ENCODE measurements at regions not wholly inside any gene's neighbourhood (a gene's known extent, or its start where the extent isn't known, plus 50 kb on each side); places are given as distances from the start of the nearest gene placed in this dataset.

DNA sequence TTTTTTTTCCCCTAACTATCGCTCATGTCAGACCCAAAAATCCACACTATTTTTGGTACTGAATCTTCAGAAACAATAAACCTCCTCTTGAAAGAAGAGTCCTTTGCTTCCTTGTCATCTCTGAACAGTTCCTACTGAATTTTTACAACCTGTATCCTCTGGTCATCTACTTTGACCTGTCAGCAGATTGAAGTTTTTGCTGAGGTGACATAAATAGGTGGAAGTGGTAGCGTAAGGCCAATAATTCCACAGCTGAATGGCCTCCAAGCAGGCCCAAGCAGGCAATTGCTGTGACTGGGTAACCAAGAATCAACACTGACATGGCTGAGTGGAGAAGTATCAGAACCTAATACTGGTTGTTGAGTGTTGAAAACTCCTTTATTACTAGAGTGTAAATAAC lies 117.4 kb upstream of the MAGI2 start:
- no peaks in the 10 kb centered on the region for H3K9me3 ChIP-seq (ENCODE audit: control insufficient read depth in 2 of 2, low read length in 2 of 2)
- no peaks in the 10 kb centered on the region for H3K36me3 ChIP-seq (ENCODE audit: control insufficient read depth in 2 of 2, insufficient read depth in 2 of 2, low read length in 2 of 2)
- no peaks in the 10 kb centered on the region for H3K27me3 ChIP-seq (ENCODE audit: control insufficient read depth in 1 of 2, insufficient read depth in 2 of 2, low read length in 2 of 2)
- no peak overlapping the region for H3K27ac ChIP-seq (ENCODE audit: low read length)
- H3K9ac ChIP-seq (ENCODE audit: low read length in 2 of 2): no peak overlapping the region
- no peaks in the 10 kb centered on the region for H3K4me1 ChIP-seq (ENCODE audit: control insufficient read depth, insufficient read depth, low read length)
- no peak overlapping the region for H3K4me3 ChIP-seq (ENCODE audit: low read length in 2 of 2)

DNA sequence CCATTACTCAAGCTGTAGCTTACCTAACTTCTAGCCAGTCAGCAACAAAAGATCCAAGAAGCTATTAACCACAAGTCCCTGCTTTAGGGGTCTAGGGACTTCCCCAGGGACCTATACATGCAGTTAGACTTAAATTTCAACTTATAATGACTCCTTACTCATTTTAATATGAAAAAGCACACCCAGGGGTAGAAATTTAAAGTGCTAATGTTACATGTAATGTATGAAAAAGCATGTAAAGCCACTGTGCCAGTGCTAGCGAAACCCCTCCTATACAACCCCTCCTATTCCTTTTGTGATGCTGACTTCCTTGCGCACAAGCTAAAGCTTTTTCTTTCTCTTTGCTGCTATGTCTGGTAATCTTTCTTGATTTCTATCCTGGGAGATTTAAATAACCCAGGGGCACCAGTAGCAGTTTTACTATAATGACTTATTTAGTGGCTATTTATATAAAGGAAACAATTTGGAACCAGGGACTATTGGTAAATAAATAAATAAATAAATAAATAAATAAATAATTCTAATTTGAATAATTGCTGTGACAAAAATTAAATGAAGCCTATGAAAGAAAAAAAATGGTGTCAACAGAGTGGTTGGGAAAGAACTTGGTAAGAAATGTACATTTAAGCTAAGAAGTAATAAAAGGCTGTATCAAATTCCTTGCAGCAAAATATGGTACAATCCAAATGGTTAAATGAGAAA lies 110.5 kb upstream of the MAGI2 start:
- Histone ChIP-seq H3K9me3 (ENCODE audit: control insufficient read depth in 2 of 2, low read length in 2 of 2) (no peaks in the 10 kb centered on the region), H3K4me1 (ENCODE audit: control insufficient read depth, insufficient read depth, low read length) (no peaks in the 10 kb centered on the region), H3K4me3 (ENCODE audit: low read length in 2 of 2) (no peak overlapping the region), H3K27ac (ENCODE audit: low read length) (no peak overlapping the region), H3K36me3 (ENCODE audit: control insufficient read depth in 2 of 2, insufficient read depth in 2 of 2, low read length in 2 of 2) (no peaks in the 10 kb centered on the region), H3K9ac (ENCODE audit: low read length in 2 of 2) (no peak overlapping the region), H3K27me3 (ENCODE audit: control insufficient read depth in 1 of 2, insufficient read depth in 2 of 2, low read length in 2 of 2) (no peaks in the 10 kb centered on the region)

GRCh38 chr7:79555571-79555970 lies 102.1 kb upstream of the MAGI2 start:
- Histone ChIP-seq H3K27me3 (ENCODE audit: control insufficient read depth in 1 of 2, insufficient read depth in 2 of 2, low read length in 2 of 2) (no peaks in the 10 kb centered on the region), H3K27ac (ENCODE audit: low read length) (no peak overlapping the region), H3K4me3 (ENCODE audit: low read length in 2 of 2) (no peak overlapping the region), H3K36me3 (ENCODE audit: control insufficient read depth in 2 of 2, insufficient read depth in 2 of 2, low read length in 2 of 2) (no peaks in the 10 kb centered on the region), H3K4me1 (ENCODE audit: control insufficient read depth, insufficient read depth, low read length) (no peaks in the 10 kb centered on the region), H3K9me3 (ENCODE audit: control insufficient read depth in 2 of 2, low read length in 2 of 2) (no peaks in the 10 kb centered on the region), H3K9ac (ENCODE audit: low read length in 2 of 2) (no peak overlapping the region)

DNA sequence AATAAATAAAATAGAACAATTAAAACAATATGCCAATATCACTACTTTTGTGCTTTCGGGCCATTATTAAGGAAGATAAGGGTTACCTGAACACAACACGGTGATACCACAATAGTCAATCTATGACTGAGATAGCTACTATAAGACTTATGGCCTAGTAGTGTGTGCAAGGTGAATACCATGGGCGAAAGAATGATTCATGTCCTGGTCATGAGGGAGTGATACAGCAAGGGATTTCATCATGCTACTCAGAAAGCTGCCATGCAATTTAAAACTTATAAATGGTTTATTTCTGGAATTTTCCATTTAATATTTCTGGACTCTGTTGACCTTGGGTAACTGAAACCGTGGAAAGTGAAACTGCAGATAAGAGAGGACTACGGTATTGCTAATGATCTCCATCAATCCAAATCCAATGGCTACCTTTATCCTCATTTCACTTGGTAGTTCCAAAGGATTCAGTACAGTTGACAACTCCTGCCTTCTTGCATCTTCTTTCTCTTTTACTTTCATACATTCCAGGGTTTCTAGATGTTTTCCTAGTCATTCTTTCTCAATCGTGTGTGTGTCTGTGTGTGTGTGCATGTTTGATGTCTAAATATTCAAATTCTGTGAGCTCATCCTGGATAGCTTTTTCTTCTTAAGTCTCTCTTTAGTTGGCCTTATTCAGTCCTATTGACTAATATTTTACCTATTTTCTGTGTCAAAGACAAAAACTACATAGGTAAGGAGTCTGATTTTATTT lies 100.5 kb upstream of the MAGI2 start:
- H3K4me1 ChIP-seq (ENCODE audit: control insufficient read depth, insufficient read depth, low read length): no peaks in the 10 kb centered on the region
- H3K27ac ChIP-seq (ENCODE audit: low read length): no peak overlapping the region
- no peaks in the 10 kb centered on the region for H3K9me3 ChIP-seq (ENCODE audit: control insufficient read depth in 2 of 2, low read length in 2 of 2)
- no peaks in the 10 kb centered on the region for H3K36me3 ChIP-seq (ENCODE audit: control insufficient read depth in 2 of 2, insufficient read depth in 2 of 2, low read length in 2 of 2)
- H3K4me3 ChIP-seq (ENCODE audit: low read length in 2 of 2): no peak overlapping the region
- H3K9ac ChIP-seq (ENCODE audit: low read length in 2 of 2): no peak overlapping the region
- H3K27me3 ChIP-seq (ENCODE audit: control insufficient read depth in 1 of 2, insufficient read depth in 2 of 2, low read length in 2 of 2): no peaks in the 10 kb centered on the region

DNA sequence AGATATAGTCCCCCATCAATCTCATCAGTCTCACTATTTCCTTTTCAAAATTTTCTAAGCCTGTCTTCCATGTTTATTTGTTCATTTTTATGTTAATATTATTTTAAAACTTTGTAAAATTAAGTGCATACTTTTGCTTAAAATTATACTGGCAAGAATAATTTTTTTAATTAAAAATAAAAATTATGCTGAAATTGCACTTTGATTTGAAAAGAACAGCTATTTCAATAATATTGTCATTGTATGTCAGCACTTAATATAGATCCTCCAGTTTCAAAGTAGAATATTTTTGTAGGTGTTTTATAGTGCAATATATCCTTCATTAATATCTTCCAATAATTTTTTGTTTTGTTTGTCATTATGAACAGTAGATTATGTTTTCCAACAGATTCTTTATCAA lies 99.0 kb upstream of the MAGI2 start:
- Histone ChIP-seq H3K9ac (ENCODE audit: low read length in 2 of 2) (no peak overlapping the region), H3K27me3 (ENCODE audit: control insufficient read depth in 1 of 2, insufficient read depth in 2 of 2, low read length in 2 of 2) (no peaks in the 10 kb centered on the region), H3K4me3 (ENCODE audit: low read length in 2 of 2) (no peak overlapping the region), H3K9me3 (ENCODE audit: control insufficient read depth in 2 of 2, low read length in 2 of 2) (no peaks in the 10 kb centered on the region), H3K4me1 (ENCODE audit: control insufficient read depth, insufficient read depth, low read length) (no peaks in the 10 kb centered on the region), H3K36me3 (ENCODE audit: control insufficient read depth in 2 of 2, insufficient read depth in 2 of 2, low read length in 2 of 2) (no peaks in the 10 kb centered on the region), H3K27ac (ENCODE audit: low read length) (no peak overlapping the region)

DNA sequence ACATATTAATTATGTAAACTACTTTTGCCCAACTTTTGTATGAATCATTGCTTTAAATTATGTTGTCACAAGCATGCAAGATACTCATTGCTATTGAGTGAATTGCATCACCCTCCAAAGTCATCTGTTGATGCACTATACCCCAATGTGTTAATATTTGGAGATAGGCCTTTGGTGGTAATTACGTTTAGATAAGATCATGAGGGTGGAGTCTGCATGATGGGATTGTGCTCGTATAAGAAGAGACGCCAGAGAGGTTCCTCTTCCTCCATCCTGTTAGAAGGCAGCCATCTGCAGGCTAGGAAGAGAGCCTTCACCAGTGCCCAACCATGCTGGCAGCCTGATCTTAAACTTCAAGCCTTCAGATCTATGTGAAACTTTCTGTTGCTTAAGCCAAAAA lies 95.3 kb upstream of the MAGI2 start:
- no peaks in the 10 kb centered on the region for H3K27me3 ChIP-seq (ENCODE audit: control insufficient read depth in 1 of 2, insufficient read depth in 2 of 2, low read length in 2 of 2)
- H3K9me3 ChIP-seq (ENCODE audit: control insufficient read depth in 2 of 2, low read length in 2 of 2): no peaks in the 10 kb centered on the region
- no peaks in the 10 kb centered on the region for H3K4me1 ChIP-seq (ENCODE audit: control insufficient read depth, insufficient read depth, low read length)
- H3K4me3 ChIP-seq (ENCODE audit: low read length in 2 of 2): no peak overlapping the region
- no peak overlapping the region for H3K9ac ChIP-seq (ENCODE audit: low read length in 2 of 2)
- H3K27ac ChIP-seq (ENCODE audit: low read length): no peak overlapping the region
- no peaks in the 10 kb centered on the region for H3K36me3 ChIP-seq (ENCODE audit: control insufficient read depth in 2 of 2, insufficient read depth in 2 of 2, low read length in 2 of 2)

GRCh38 chr7:79547132-79547531 lies 93.7 kb upstream of the MAGI2 start:
- no peak overlapping the region for H3K4me3 ChIP-seq (ENCODE audit: low read length in 2 of 2)
- H3K36me3 ChIP-seq (ENCODE audit: control insufficient read depth in 2 of 2, insufficient read depth in 2 of 2, low read length in 2 of 2): no peaks in the 10 kb centered on the region
- H3K9ac ChIP-seq (ENCODE audit: low read length in 2 of 2): no peak overlapping the region
- H3K9me3 ChIP-seq (ENCODE audit: control insufficient read depth in 2 of 2, low read length in 2 of 2): no peaks in the 10 kb centered on the region
- H3K27ac ChIP-seq (ENCODE audit: low read length): no peak overlapping the region
- H3K27me3 ChIP-seq (ENCODE audit: control insufficient read depth in 1 of 2, insufficient read depth in 2 of 2, low read length in 2 of 2): no peaks in the 10 kb centered on the region
- no peaks in the 10 kb centered on the region for H3K4me1 ChIP-seq (ENCODE audit: control insufficient read depth, insufficient read depth, low read length)

DNA sequence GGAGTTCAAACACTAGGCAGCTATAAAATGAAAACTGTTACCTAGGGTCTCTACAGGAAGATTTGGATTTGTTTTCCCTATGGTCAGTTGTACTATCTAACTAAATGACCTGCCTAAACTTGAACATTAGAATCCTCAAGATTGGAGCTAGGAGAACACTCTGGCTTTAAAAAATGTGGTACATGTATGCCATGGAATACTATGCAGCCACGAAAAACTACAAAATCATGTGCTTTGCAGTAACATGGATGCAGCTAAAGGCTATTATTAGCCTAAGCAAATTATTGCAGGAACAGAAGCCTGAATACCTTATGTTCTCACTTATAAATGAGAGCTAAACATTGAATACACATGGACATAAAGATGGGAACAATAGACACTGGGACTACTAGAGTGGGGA lies 87.1 kb upstream of the MAGI2 start:
- H3K36me3 ChIP-seq (ENCODE audit: control insufficient read depth in 2 of 2, insufficient read depth in 2 of 2, low read length in 2 of 2): no peaks in the 10 kb centered on the region
- no peak overlapping the region for H3K9ac ChIP-seq (ENCODE audit: low read length in 2 of 2)
- no peaks in the 10 kb centered on the region for H3K27me3 ChIP-seq (ENCODE audit: control insufficient read depth in 1 of 2, insufficient read depth in 2 of 2, low read length in 2 of 2)
- no peak overlapping the region for H3K27ac ChIP-seq (ENCODE audit: low read length)
- no peak overlapping the region for H3K4me3 ChIP-seq (ENCODE audit: low read length in 2 of 2)
- no peaks in the 10 kb centered on the region for H3K9me3 ChIP-seq (ENCODE audit: control insufficient read depth in 2 of 2, low read length in 2 of 2)
- no peaks in the 10 kb centered on the region for H3K4me1 ChIP-seq (ENCODE audit: control insufficient read depth, insufficient read depth, low read length)

DNA sequence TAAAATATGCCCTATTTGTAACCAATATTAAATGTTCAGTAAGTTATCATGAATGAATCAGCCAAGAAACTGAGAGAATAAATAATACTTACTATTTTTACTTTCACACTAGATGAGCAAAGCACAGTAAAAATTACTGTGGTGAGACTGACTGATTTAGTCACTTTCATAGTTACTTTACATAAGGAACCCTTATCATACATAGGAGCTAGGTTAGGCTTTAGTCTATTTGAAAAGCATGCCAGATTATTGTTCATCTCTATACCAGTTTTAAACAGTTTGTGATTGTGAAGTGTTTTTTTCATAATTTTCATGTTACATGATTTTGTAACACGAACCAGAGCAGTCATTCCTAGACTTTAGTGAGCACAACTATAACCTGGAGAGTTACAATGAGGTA lies 80.7 kb upstream of the MAGI2 start:
- Histone ChIP-seq H3K27ac (ENCODE audit: low read length) (no peak overlapping the region), H3K9ac (ENCODE audit: low read length in 2 of 2) (no peak overlapping the region), H3K4me3 (ENCODE audit: low read length in 2 of 2) (no peak overlapping the region), H3K27me3 (ENCODE audit: control insufficient read depth in 1 of 2, insufficient read depth in 2 of 2, low read length in 2 of 2) (no peaks in the 10 kb centered on the region), H3K4me1 (ENCODE audit: control insufficient read depth, insufficient read depth, low read length) (no peaks in the 10 kb centered on the region), H3K36me3 (ENCODE audit: control insufficient read depth in 2 of 2, insufficient read depth in 2 of 2, low read length in 2 of 2) (no peaks in the 10 kb centered on the region), H3K9me3 (ENCODE audit: control insufficient read depth in 2 of 2, low read length in 2 of 2) (no peaks in the 10 kb centered on the region)

DNA sequence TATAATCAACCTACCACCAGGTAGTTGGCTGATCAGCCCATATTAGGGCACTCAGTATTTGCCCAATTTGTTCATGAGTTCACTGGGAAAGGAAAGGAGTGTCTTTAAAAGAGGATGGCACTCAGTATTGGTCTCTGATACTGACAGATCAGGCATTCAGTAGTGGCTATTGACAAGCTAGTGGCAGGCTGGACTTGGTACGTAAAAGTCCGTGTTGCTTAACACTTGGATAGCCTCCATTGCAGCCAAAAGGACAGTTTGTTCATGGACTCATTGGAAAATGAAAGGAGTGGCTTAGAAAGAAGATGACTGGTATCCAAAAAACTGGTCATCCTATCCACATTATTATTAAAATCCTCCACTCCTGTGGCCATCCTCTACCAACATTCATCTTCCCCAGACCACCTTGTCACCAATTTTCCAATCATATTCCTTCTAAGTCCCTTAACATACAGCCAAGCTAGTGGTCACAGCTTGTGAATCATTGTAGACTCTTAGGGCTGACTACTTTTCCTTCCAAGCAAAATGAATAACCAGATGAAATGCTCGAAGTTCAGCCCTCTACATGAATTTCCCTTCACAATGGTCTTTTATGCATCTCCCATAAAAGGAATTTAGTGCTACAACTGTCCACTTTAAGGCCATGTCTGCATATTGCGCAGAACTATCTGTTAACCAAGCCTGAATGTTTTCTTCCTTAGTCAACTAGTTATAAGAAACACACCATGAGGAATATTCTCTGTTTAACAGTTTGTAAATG lies 78.6 kb upstream of the MAGI2 start:
- H3K4me1 ChIP-seq (ENCODE audit: control insufficient read depth, insufficient read depth, low read length): no peaks in the 10 kb centered on the region
- no peaks in the 10 kb centered on the region for H3K36me3 ChIP-seq (ENCODE audit: control insufficient read depth in 2 of 2, insufficient read depth in 2 of 2, low read length in 2 of 2)
- no peak overlapping the region for H3K9ac ChIP-seq (ENCODE audit: low read length in 2 of 2)
- H3K27ac ChIP-seq (ENCODE audit: low read length): no peak overlapping the region
- no peaks in the 10 kb centered on the region for H3K27me3 ChIP-seq (ENCODE audit: control insufficient read depth in 1 of 2, insufficient read depth in 2 of 2, low read length in 2 of 2)
- H3K9me3 ChIP-seq (ENCODE audit: control insufficient read depth in 2 of 2, low read length in 2 of 2): no peaks in the 10 kb centered on the region
- no peak overlapping the region for H3K4me3 ChIP-seq (ENCODE audit: low read length in 2 of 2)

DNA sequence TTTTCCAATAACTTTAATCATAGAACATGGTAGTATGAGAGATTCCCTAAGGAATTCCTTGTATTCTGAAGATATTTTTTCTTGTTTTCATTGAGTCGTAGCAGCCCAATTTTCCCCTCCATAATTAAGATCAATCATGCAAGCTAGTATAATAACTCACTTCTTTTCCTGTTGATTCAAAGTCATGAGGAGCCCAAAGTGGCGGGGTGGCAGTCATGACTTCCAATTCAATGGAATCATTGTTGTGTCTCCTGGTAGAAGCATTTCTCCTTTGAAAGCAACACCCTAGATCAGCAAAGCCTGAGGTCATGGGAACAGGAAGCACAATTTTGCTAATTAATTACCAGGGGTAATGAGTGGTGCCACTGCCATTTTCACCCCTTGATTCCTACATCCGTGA lies 77.6 kb upstream of the MAGI2 start:
- H3K4me3 ChIP-seq (ENCODE audit: low read length in 2 of 2): no peak overlapping the region
- no peaks in the 10 kb centered on the region for H3K27me3 ChIP-seq (ENCODE audit: control insufficient read depth in 1 of 2, insufficient read depth in 2 of 2, low read length in 2 of 2)
- no peaks in the 10 kb centered on the region for H3K36me3 ChIP-seq (ENCODE audit: control insufficient read depth in 2 of 2, insufficient read depth in 2 of 2, low read length in 2 of 2)
- H3K9ac ChIP-seq (ENCODE audit: low read length in 2 of 2): no peak overlapping the region
- H3K27ac ChIP-seq (ENCODE audit: low read length): no peak overlapping the region
- H3K4me1 ChIP-seq (ENCODE audit: control insufficient read depth, insufficient read depth, low read length): no peaks in the 10 kb centered on the region
- H3K9me3 ChIP-seq (ENCODE audit: control insufficient read depth in 2 of 2, low read length in 2 of 2): no peaks in the 10 kb centered on the region

Measured in stomach smooth muscle (tissue), 2 donors.